ENCODE measurements at regions not wholly inside any gene's neighbourhood (a gene's known extent, or its start where the extent isn't known, plus 50 kb on each side); places are given as distances from the start of the nearest gene placed in this dataset.

- Histone ChIP-seq H3K4me1 (no peaks in the 10 kb centered on the region), H3K27ac (no peak overlapping the region), H3K9me3 (no peaks in the 10 kb centered on the region), H3K4me3 (no peak overlapping the region), H3K36me3 (no peaks in the 10 kb centered on the region), H3K27me3 (no peaks in the 10 kb centered on the region)
- TF ChIP-seq CTCF (IDR thresholded peaks at IDR 0.05) (peak in 2 of 6 experiments; percentile 12 to 14), POLR2A (IDR thresholded peaks at IDR 0.05) (no peak)
- DNase-seq, result no peak
These were observed 209.6 kb upstream of the PIK3C3 start for GRCh38 chr18:41745166-41746049.

- Histone ChIP-seq H3K9me3 (no peaks in the 10 kb centered on the region), H3K27me3 (no peaks in the 10 kb centered on the region), H3K4me1 (no peaks in the 10 kb centered on the region), H3K27ac (no peak overlapping the region), H3K36me3 (no peaks in the 10 kb centered on the region), H3K4me3 (no peak overlapping the region)
- no peak for DNase-seq
- no peak for TF ChIP-seq CTCF (IDR thresholded peaks at IDR 0.05)
- no peak for TF ChIP-seq POLR2A (IDR thresholded peaks at IDR 0.05)
These were observed 210.5 kb upstream of the PIK3C3 start for GRCh38 chr18:41744421-41745030.

DNA sequence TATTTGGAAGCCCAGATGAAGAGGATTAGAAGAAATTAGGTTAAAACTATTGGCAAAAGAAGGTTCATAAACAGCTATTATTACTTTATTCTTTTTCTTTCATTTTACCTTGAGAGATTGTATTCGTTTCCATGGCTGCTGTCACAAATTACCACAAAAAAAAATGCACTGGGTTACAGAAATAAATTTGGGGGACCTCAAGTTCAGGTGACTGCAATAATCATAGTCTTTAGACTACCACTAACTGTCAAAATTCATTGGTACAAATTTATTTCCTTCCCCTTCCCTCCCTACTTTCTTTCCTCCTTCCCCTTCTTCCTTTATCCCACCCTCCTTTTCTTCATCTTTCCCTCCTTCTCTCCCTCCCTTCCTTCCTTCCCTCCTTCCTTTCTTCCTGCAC, 217.8 kb upstream of the PIK3C3 start:
- H3K4me3 ChIP-seq, result no peak overlapping the region
- H3K9me3 ChIP-seq, result no peaks in the 10 kb centered on the region
- TF ChIP-seq CTCF (IDR thresholded peaks at IDR 0.05) (no peak), POLR2A (IDR thresholded peaks at IDR 0.05) (no peak)
- no peaks in the 10 kb centered on the region for H3K4me1 ChIP-seq
- H3K36me3 ChIP-seq, result no peaks in the 10 kb centered on the region
- H3K27ac ChIP-seq, result no peak overlapping the region
- no peaks in the 10 kb centered on the region for H3K27me3 ChIP-seq
- DNase-seq, result no peak

DNA sequence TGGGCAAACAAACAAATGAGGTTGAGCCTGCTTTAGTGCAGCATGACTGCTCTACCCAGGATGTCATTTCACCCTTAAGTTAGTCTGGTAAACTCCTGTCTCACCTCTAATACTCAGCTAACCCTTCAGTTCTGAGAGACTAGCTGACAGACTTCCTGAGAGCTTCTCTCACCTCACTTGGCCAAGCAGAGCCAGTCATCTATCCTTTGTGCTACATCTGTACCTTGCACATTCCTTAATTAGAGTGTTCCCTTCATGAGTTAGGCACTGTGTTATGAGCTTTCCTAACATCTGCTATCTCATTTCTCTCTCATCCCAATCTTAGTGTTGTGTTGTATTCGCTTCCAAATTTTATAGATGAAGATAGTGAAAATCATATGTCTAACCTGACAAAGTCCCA, 220.1 kb upstream of the PIK3C3 start:
- Histone ChIP-seq H3K27ac (no peak overlapping the region), H3K4me1 (no peaks in the 10 kb centered on the region), H3K27me3 (no peaks in the 10 kb centered on the region), H3K9me3 (no peaks in the 10 kb centered on the region), H3K4me3 (no peak overlapping the region), H3K36me3 (no peaks in the 10 kb centered on the region)
- no peak for DNase-seq
- no peak for TF ChIP-seq CTCF (IDR thresholded peaks at IDR 0.05)

DNA sequence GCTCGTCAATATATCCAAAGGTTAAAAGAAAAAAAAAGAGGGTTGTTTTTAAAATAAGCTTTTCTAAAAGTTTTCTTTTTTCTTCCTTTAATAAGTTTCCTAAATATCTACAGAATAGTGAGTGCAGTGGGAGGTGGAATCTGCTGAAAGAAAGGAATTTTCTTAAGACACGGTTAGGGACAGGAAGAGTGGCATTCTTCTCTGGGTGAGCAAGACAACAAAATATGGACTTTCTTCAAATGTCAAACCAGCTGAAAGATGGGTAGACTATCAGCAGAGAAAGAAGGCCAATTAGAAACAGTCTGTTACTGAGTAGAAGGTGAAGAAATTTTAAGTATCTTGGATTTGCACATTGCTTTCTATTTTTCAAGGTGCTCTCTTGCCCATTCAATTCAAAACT, 222.7 kb upstream of the PIK3C3 start:
- TF ChIP-seq POLR2A (IDR thresholded peaks at IDR 0.05), result no peak
- TF ChIP-seq CTCF (IDR thresholded peaks at IDR 0.05), result no peak
- Histone ChIP-seq H3K27me3 (no peaks in the 10 kb centered on the region), H3K36me3 (no peaks in the 10 kb centered on the region), H3K9me3 (no peaks in the 10 kb centered on the region), H3K4me3 (no peak overlapping the region), H3K4me1 (no peaks in the 10 kb centered on the region), H3K27ac (no peak overlapping the region)
- no peak for DNase-seq

All from Peyer's patch (tissue), 4 donors.